ENCODE measurements at regions not wholly inside any gene's neighbourhood (a gene's known extent, or its start where the extent isn't known, plus 50 kb on each side); places are given as distances from the start of the nearest gene placed in this dataset.

GRCh38 chr10:36114913-36115312, 472.8 kb upstream of the FZD8 start:
- H3K79me2 ChIP-seq (ENCODE audit: insufficient read depth, low read length): no peaks in the 10 kb centered on the region
- H3K9ac ChIP-seq (ENCODE audit: low read depth, low read length, poor library complexity, severe bottlenecking): no peak overlapping the region
- H2AFZ ChIP-seq (ENCODE audit: low read length): no peak overlapping the region
- no peaks in the 10 kb centered on the region for H3K27me3 ChIP-seq (ENCODE audit: insufficient read depth, low read length, poor library complexity, severe bottlenecking)
- H3K36me3 ChIP-seq (ENCODE audit: insufficient read depth, low read length): no peaks in the 10 kb centered on the region
- no peaks in the 10 kb centered on the region for H4K20me1 ChIP-seq (ENCODE audit: insufficient read depth, low read length, poor library complexity, severe bottlenecking)
- H3K9me3 ChIP-seq (ENCODE audit: insufficient read depth, low read depth, low read length): no peaks in the 10 kb centered on the region
- H3K4me2 ChIP-seq (ENCODE audit: low read depth, low read length, poor library complexity, severe bottlenecking): no peak overlapping the region
- TF ChIP-seq CTCF (conservative IDR thresholded peaks at IDR 0.05; ENCODE audit: low read length) (no peak), EZH2phosphoT487 (IDR thresholded peaks at IDR 0.05; ENCODE audit: borderline replicate concordance) (no peak)
- H3K4me1 ChIP-seq (ENCODE audit: insufficient read depth, low read length, poor library complexity, severe bottlenecking): no peaks in the 10 kb centered on the region
- H3K9me2 ChIP-seq (replicated peaks; ENCODE audit: low read depth, low read length): no peaks in the 10 kb centered on the region
- H3K4me3 ChIP-seq (ENCODE audit: low read length, poor library complexity, severe bottlenecking): no peak overlapping the region
- H3F3A ChIP-seq (ENCODE audit: low read depth): no peaks in the 10 kb centered on the region

GRCh38 chr10:36114141-36114540, 472.0 kb upstream of the FZD8 start:
- Histone ChIP-seq H3K27me3 (ENCODE audit: insufficient read depth, low read length, poor library complexity, severe bottlenecking) (no peaks in the 10 kb centered on the region), H3K9me2 (replicated peaks; ENCODE audit: low read depth, low read length) (no peaks in the 10 kb centered on the region), H3F3A (ENCODE audit: low read depth) (no peaks in the 10 kb centered on the region), H3K4me1 (ENCODE audit: insufficient read depth, low read length, poor library complexity, severe bottlenecking) (no peaks in the 10 kb centered on the region), H3K4me3 (ENCODE audit: low read length, poor library complexity, severe bottlenecking) (no peak overlapping the region), H3K36me3 (ENCODE audit: insufficient read depth, low read length) (no peaks in the 10 kb centered on the region), H3K9ac (ENCODE audit: low read depth, low read length, poor library complexity, severe bottlenecking) (no peak overlapping the region), H3K79me2 (ENCODE audit: insufficient read depth, low read length) (no peaks in the 10 kb centered on the region), H3K9me3 (ENCODE audit: insufficient read depth, low read depth, low read length) (no peaks in the 10 kb centered on the region), H4K20me1 (ENCODE audit: insufficient read depth, low read length, poor library complexity, severe bottlenecking) (no peaks in the 10 kb centered on the region), H3K4me2 (ENCODE audit: low read depth, low read length, poor library complexity, severe bottlenecking) (no peak overlapping the region), H2AFZ (ENCODE audit: low read length) (no peak overlapping the region)
- no peak for TF ChIP-seq EZH2phosphoT487 (IDR thresholded peaks at IDR 0.05; ENCODE audit: borderline replicate concordance)
- TF ChIP-seq CTCF (conservative IDR thresholded peaks at IDR 0.05; ENCODE audit: low read length): no peak

GRCh38 chr10:36111676-36112075, 469.6 kb upstream of the FZD8 start:
- Histone ChIP-seq H3K4me3 (ENCODE audit: low read length, poor library complexity, severe bottlenecking) (no peak overlapping the region), H3K9me2 (replicated peaks; ENCODE audit: low read depth, low read length) (no peaks in the 10 kb centered on the region), H3F3A (ENCODE audit: low read depth) (no peaks in the 10 kb centered on the region), H3K9ac (ENCODE audit: low read depth, low read length, poor library complexity, severe bottlenecking) (no peak overlapping the region), H3K27me3 (ENCODE audit: insufficient read depth, low read length, poor library complexity, severe bottlenecking) (no peaks in the 10 kb centered on the region), H3K4me1 (ENCODE audit: insufficient read depth, low read length, poor library complexity, severe bottlenecking) (no peaks in the 10 kb centered on the region), H3K9me3 (ENCODE audit: insufficient read depth, low read depth, low read length) (no peaks in the 10 kb centered on the region), H4K20me1 (ENCODE audit: insufficient read depth, low read length, poor library complexity, severe bottlenecking) (no peaks in the 10 kb centered on the region), H3K36me3 (ENCODE audit: insufficient read depth, low read length) (no peaks in the 10 kb centered on the region), H3K4me2 (ENCODE audit: low read depth, low read length, poor library complexity, severe bottlenecking) (no peak overlapping the region), H3K79me2 (ENCODE audit: insufficient read depth, low read length) (no peaks in the 10 kb centered on the region), H2AFZ (ENCODE audit: low read length) (no peak overlapping the region)
- TF ChIP-seq EZH2phosphoT487 (IDR thresholded peaks at IDR 0.05; ENCODE audit: borderline replicate concordance) (no peak), CTCF (conservative IDR thresholded peaks at IDR 0.05; ENCODE audit: low read length) (no peak)

Data from Loucy (cell line).